Spleen (tissue), 7 donors: ENCODE measurements at regions not wholly inside any gene's neighbourhood (a gene's known extent, or its start where the extent isn't known, plus 50 kb on each side); places are given as distances from the start of the nearest gene placed in this dataset.

Experiments used
- CTCF ChIP-seq, 11 experiments: fragments of 200-600 bp in 7 of 11; fragments of 450-650 bp in 4 of 11; sonication (generic) in 4 of 11; IDR thresholded peaks in 8 of 11; conservative IDR thresholded peaks in 3 of 11; 1 replicate in 7 of 11; 2 replicates in 4 of 11; pipeline versions ENCODE4 v1.4.0 to v1.8.0; 2016 to 2021; ENCODE audit warnings: antibody characterized with exemption in 11 of 11, inconsistent platforms in 4 of 11, mild to moderate bottlenecking in 1 of 11
- POLR2A ChIP-seq, 3 donors: fragments of 450-650 bp; IDR thresholded peaks; one replicate each; pipeline ENCODE4 v1.5.1; 2017; ENCODE audit warnings: antibody characterized with exemption in 3 of 3, mild to moderate bottlenecking in 1 of 3
- donor health status: DM: no; HTN: no; CAD: no; lungs with moderate emphysema.
- donor health status: DM: no; HTN: no; CAD: no.
- donor health status: DM: no; HTN: no; CAD: no.

- no peak for TF ChIP-seq CTCF (IDR thresholded peaks at IDR 0.05 in 8 of 11, conservative IDR thresholded peaks at IDR 0.05 in 3 of 11)
- no peak for TF ChIP-seq POLR2A (IDR thresholded peaks at IDR 0.05)
Measured at GRCh38 chr3:106125321-106125720, 256.5 kb upstream of the CBLB start.
